ENCODE measurements at regions not wholly inside any gene's neighbourhood (a gene's known extent, or its start where the extent isn't known, plus 50 kb on each side); places are given as distances from the start of the nearest gene placed in this dataset.

- DNase-seq: no peak
These were observed 256.2 kb upstream of the NFE2L3 start for GRCh38 chr7:25895792-25896171.

DNA sequence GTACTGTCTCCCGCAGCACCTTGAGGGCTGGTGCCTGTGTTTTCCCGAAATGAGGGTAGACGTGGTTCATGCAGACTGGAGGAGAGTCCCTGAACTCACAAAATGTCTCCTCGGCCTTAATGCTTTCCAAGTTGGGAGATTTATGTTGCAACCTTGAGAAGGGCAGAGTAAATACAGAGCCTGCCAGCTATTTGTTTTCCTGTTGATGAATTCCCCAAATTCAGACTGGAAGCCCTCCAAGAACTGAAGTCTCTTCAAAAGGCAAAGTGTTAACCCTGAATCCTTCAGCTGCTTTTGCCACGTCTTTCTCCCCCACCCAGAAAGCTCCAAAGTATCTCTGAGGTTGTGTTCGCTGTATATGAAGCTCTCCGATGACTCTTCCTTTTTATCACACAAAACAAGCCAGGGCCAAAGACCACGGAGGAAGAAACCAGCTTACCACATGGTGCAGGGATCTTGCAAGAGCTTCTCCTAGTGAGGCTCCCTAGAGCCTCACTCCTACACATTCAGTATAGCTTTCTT lies 254.7 kb upstream of the NFE2L3 start:
- DNase-seq: no peak

GRCh38 chr7:25900245-25900644 lies 251.8 kb upstream of the NFE2L3 start:
- no peak for DNase-seq

GRCh38 chr7:25900877-25901276 lies 251.1 kb upstream of the NFE2L3 start:
- no peak for DNase-seq

DNA sequence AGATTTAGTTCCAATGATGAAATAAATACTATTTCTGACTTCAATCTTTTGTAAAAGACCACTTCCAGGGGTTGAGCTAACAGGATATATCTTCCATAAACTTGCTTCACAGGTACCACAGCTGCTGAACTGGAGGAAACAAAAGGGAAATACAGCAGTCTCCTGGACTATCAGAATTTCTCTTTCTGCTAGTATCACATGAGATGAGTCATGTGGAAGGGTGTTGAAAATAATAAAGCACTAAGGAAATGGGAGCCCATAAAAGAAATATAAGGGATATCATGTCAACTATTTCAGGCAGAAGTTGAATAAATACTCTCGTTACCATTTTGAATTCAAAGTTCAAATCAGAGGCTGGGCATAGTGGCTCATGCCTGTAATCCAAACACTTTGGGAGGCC lies 250.3 kb upstream of the NFE2L3 start:
- no peak for DNase-seq

DNA sequence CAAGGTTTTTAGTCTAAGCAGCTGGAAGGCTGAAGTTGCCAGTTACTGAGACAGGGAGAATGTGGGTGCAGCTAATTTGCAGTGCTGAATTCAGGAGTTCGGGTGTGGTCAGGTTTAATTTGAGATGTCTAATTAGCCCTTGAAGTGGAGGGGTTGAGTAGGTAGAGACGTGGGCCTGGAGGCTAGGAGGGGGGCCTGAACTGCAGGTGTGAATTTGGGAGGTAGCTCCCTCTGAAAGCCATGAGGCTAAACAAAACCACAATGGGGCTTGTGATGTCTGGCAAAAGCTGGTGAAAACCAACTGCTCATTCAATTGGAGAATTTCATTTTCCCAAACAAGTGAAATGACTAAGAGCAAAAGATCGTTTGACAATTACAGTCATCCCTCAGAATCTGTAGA lies 246.0 kb upstream of the NFE2L3 start:
- DNase-seq: no peak

DNA sequence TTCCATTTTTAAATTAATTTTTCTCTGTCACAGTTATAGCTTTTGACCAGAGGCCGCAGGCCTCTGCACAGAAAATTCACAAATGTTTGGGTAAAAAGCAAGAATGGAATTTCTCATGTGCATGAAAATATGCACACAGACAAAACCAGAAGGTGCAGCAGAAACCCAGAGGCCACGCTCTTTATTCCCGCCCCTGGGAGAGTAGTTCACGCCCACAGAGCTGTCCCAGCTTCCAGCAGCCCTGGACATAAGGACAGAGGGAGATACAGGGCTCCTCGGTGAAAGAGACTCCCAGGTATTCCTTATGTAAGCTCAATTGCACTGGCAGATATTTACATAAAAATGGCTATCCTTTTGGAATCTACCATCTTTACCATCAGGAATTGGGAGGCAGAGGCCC lies 245.2 kb upstream of the NFE2L3 start:
- no peak for DNase-seq

DNA sequence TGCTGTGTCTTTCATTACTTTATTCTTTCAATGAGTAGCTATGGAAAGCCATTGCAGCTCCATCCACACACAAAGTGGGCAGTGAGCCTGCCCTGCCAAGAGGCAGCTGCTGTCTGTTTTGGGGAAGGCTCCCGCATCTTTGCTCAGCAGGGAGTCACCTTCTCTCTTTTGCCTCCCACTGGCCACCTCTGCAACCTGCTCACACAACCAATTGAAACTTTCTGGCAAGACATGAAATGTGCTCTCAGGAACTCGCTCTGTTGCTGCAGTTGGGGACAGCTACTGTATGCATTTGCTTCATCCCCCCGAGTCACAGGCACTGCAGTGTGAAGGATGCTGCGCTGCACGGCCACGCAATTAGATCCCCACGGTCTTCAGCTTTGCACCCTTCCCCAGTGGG lies 244.8 kb upstream of the NFE2L3 start:
- DNase-seq: no peak

DNA sequence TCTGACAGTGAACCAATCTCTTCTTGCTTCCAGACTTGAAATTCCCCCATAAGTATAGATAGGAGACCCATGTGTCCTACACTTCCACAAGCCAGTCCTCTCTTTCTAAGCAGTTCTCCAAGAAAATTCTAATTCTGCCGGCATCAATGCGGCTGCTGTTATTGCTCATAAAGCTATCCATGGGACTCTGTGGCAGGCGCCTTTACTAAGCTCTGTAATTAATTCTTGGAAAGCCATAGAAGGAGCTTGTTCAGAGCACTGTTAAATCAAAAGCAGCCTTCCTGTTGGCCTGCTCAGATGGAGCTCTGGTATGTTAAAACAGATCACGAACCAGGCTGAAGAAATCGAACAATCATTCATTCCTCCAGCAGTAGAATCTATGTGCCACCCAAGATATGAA lies 244.3 kb upstream of the NFE2L3 start:
- no peak for DNase-seq

- DNase-seq: no peak
These were observed 243.6 kb upstream of the NFE2L3 start for GRCh38 chr7:25908154-25908949.

DNA sequence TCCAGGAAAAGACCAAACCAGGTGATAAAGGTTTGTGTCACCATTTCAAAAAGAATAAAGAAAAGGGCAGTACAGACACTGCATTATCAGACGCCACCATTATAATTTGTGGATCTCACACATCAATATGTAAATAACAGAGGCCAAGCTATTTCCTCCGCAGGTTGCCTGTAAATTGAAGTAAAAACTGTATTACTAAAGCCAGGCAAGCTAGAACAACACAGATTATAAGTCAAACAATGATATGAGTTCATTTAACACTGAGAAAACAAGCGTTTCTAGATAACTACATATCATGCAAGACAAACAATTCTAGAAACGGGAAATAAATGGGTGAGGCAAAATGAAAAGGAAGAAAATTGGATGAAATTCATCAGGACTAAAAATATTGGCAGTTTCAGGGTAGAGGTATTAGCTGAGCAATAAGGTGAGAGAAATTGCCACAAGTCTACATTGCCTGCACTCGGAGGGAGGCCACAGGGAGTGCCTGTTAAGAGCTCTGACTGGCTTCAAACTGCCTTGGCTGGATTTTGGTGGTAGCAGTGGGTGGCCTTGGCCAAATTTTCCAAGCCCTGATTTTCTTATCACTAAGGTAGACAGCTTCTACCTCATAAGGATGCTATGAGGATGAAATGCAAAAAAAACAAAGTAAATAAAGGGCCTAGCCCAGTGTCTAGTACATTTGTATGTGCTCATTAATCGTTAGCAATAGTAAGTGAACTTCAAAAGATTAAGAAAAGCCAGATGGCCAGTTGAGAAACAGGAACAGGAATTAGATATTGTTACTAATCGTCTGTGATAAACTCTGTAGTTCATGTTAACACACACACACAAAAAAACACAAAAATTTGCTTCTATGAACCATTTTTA lies 240.0 kb upstream of the NFE2L3 start:
- no peak for DNase-seq

DNA sequence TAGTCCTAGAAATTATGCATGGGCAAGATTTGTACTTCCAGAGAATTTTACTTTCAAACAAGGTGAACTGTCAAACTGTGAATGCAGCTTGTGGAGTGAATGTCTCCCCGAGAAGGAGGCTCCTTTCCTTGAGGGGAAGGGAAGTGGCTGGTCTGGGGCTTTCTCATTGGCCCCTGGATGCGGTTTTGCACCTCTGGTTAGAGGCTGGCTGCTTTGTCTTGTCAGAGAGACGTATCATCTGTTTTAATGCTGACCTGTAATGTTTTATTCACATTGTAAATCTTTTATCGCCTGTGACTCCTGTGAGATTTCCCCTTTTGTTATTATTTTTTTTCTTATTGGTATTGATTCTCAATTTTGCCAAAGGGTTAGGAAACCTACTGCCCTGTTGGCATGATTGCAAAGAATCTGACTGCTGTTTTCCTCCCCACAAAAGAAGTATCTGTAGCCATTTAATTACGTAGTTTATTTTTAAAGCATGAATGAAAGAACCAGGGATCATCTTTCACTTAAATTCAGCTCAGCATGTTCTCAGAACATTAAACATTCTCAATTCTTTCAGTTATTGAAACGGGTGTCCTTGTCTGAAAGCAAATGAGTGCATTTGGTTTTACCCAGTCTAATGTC lies 238.3 kb upstream of the NFE2L3 start:
- DNase-seq: no peak

DNA sequence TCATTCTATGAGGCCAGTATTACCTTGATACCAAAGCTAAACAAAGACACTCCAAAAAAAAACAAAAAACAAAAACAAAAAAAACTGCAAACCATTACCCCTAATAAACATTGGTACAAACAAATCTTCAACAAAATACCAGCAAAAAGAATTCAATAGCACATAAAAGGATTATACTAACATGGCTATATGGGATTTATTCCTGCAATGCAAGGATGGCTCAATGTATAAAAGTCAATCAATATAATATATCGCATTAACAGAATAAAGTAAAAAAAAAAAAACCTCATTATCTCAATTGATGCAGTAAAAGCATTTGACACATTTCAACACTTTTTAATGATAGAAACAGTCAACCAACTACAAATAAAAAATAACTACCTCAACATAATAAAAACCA lies 233.3 kb upstream of the NFE2L3 start:
- DNase-seq: no peak

DNA sequence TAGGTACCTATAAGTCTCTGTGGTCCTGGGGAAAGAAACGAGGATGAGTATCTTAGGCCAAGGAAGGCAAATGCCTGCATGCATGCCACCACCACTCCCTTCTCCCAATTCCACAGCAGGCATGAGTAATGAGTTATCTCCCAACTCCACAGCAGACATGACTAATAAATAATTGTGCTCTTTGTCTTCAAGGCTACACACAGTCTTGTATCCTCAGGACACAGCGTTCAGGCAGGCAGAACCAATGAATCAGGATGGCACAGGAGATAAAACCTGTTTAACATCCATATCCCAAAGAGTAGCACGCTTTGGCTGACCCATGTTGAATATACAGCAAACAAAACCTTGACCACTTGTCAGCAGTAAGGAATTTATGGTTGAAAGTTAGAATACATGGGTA lies 229.7 kb upstream of the NFE2L3 start:
- DNase-seq: no peak

- peak; percentile 40 for DNase-seq
These were observed 228.1 kb upstream of the NFE2L3 start for GRCh38 chr7:25923741-25924460.

DNA sequence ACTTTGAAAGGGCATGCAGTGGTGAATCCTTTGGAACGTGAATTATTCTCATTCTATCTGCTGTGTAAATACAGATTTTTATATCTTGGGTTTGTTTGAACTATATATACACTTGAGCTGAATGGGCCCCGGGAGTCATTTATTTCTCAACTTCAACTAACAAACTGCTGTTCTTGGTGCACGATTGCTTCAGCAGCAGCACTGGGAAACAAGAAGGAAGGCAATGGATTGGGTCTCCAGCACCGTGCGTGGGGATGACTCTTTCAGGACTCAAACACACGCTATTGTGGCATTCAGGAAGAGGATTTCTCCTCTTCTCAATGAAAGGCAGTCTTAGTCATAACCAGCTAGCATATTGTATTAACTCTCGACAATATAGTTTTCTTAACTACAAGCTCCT lies 226.0 kb upstream of the NFE2L3 start:
- DNase-seq: no peak

DNA sequence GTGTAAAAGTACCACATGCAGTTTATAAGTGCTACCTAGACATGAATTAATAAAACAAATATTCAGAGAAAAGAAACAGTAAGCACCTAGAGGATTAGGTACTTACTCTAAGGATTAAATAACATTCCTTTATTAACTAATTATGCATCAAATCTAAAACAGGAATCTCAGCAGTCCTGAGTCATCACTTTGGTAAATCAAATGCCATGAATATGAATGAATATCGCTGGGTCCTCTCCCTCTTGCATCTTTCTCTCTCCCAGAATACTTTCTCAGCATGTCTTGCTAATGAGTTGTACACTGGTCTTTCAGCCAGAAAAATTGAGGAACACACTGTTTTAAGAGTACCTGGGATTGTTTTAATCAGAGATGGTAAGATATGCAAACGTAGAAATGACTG lies 225.5 kb upstream of the NFE2L3 start:
- DNase-seq: no peak

DNA sequence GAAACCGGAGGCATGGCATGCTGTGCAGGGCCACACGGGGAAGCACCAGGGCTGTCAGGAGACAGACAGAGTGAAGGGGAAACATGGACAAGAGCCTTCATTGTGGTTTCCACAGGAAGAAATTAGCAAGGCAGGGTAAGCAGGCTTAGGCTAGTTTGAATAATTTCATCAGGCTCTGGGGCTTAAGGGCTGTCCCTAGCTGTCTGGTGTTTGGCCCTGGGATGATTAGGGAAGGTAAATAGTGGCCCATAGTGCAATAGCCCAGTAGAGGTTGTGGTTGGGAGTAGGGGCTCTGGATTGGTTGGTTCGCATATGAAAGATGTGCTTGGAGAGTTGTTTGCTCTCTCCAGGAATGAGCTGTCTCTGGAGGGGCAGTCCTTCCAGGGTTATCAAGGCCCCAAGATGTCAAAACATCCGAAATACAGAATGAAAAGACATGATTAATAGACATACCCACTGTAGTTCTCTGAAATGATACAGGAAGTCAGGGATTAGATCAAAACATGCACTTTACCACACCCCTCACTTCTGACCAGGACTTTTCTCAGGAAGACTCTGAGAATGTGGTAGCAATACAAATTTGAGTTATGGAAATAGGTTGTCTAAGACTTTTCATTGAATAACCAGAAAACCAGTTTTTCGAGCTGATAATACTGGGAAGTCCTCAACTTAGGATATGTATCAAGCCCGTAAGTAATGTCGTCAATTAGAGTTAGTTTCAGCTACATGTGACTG lies 224.9 kb upstream of the NFE2L3 start:
- DNase-seq: no peak

DNA sequence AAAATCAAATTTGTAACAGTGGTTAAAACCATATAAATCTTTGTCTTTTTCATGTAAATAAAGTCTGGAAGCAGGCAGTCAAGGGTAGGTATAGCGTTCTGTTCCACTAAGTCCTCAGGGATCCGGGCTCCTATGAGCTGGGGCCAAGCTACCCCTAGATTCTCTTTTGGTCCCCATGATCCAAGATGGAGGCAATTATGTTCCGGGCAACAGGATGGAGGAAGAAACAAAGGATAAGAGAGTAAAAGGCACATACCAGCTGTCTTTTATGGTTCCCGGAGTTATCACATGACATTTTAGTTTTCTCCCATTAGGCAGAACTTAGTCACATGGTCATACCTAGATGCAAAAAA lies 224.4 kb upstream of the NFE2L3 start:
- no peak for DNase-seq

GRCh38 chr7:25928549-25929330 lies 223.3 kb upstream of the NFE2L3 start:
- no peak for DNase-seq

DNA sequence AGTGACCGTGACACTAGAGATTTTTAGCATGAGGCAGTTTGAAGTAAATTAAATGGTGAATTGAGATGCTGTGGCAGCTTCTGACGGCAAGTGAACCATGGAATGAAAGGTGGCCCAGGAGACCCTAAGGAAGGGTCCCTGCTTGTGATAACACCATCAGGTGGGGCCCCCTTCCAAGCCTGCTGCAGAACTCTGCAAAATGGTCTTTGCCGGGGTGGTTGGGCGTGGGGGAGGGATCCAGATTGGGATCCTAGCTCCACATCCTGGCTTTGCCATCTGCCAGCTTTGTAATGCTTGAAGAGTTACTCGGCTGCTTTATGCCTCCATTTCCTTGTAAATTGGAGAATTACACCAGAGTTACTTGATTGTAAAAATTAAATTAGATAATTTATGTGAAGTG lies 222.6 kb upstream of the NFE2L3 start:
- no peak for DNase-seq
